DND-41 (cell line): ENCODE measurements at regions not wholly inside any gene's neighbourhood (a gene's known extent, or its start where the extent isn't known, plus 50 kb on each side); places are given as distances from the start of the nearest gene placed in this dataset.

Experiments
- ATAC-seq: fragments of 200-7000 bp; cut with Tn5 transposase; 3 replicates; pipeline ENCODE4 v1.9.1; 2021; ENCODE audit warnings: low read depth; ENCODE audit not compliant: insufficient read depth
- DNase-seq: peaks from one replicate; pipeline ENCODE4 v3.0.0-alpha.2; 2020
- H2AFZ ChIP-seq: 2 replicates; pipeline ENCODE4 v1.6.0; 2012; ENCODE audit warnings: low read depth, low read length
- H3K27ac ChIP-seq: 2 replicates; pipeline ENCODE4 v1.5.1; 2012; ENCODE audit warnings: low read length, inconsistent platforms
- H3K27me3 ChIP-seq: fragments of 200-600 bp; sonication (generic); 2 replicates; pipeline ENCODE4 v1.6.0; 2012; ENCODE audit warnings: low read length, mild to moderate bottlenecking, inconsistent platforms; ENCODE audit not compliant: insufficient read depth, poor library complexity
- H3K36me3 ChIP-seq: 2 replicates; pipeline ENCODE4 v1.5.1; 2012; ENCODE audit warnings: low read length, inconsistent platforms; ENCODE audit not compliant: insufficient read depth
- H3K4me1 ChIP-seq: 2 replicates; pipeline ENCODE4 v1.5.1; 2012; ENCODE audit warnings: mild to moderate bottlenecking, low read length; ENCODE audit not compliant: insufficient read depth
- H3K4me2 ChIP-seq: 2 replicates; pipeline ENCODE4 v1.6.0; 2012; ENCODE audit warnings: mild to moderate bottlenecking, moderate library complexity, low read length, inconsistent platforms; ENCODE audit not compliant: insufficient read depth
- H3K4me3 ChIP-seq, 2 experiments: fragments of 200-600 bp in 1 of 2; shearing (Covaris generic) in 1 of 2; 2 replicates each; pipeline ENCODE4 v1.5.1; 2012 to 2016; ENCODE audit warnings: inconsistent platforms in 2 of 2, low read length in 2 of 2, mild to moderate bottlenecking in 2 of 2, low read depth in 1 of 2, moderate library complexity in 1 of 2
- H3K79me2 ChIP-seq: 2 replicates; pipeline ENCODE4 v1.6.0; 2012; ENCODE audit warnings: low read length, inconsistent platforms; ENCODE audit not compliant: insufficient read depth
- H3K9ac ChIP-seq: 2 replicates; pipeline ENCODE4 v1.6.0; 2012; ENCODE audit warnings: low read depth, mild to moderate bottlenecking, inconsistent platforms, low read length, moderate library complexity
- H3K9me3 ChIP-seq: 2 replicates; pipeline ENCODE4 v1.5.1; 2012; ENCODE audit warnings: low read length, moderate library complexity, mild to moderate bottlenecking, inconsistent platforms; ENCODE audit not compliant: insufficient read depth, severe bottlenecking
- H4K20me1 ChIP-seq: 2 replicates; pipeline ENCODE4 v1.6.0; 2012; ENCODE audit warnings: low read length; ENCODE audit not compliant: insufficient read depth
- CTCF ChIP-seq: IDR thresholded peaks from 2 replicates; pipeline ENCODE4 v1.5.1; 2012; ENCODE audit warnings: borderline replicate concordance, low read length, moderate library complexity, mild to moderate bottlenecking; ENCODE audit not compliant: poor library complexity, severe bottlenecking; ENCODE audit errors: extremely low read depth
- EZH2 ChIP-seq: IDR thresholded peaks from 3 replicates; pipeline ENCODE4 v1.6.1; 2012; ENCODE audit warnings: borderline replicate concordance, low read depth, mild to moderate bottlenecking, moderate library complexity, low read length, inconsistent platforms; ENCODE audit not compliant: severe bottlenecking

GRCh38 chr1:234715252-234716014, 105.5 kb upstream of the IRF2BP2 start:
- Histone ChIP-seq H3K4me1 (peaks cover 1% of the 10 kb centered on the region), H3K4me3 (no peak overlapping the region), H2AFZ (no peak overlapping the region), H3K79me2 (no peaks in the 10 kb centered on the region), H3K27ac (no peak overlapping the region), H3K27me3 (no peaks in the 10 kb centered on the region), H3K36me3 (no peaks in the 10 kb centered on the region), H3K9me3 (no peaks in the 10 kb centered on the region), H4K20me1 (no peaks in the 10 kb centered on the region), H3K4me2 (no peak overlapping the region), H3K9ac (no peak overlapping the region)
- DNase-seq: no peak
- ATAC-seq: no peak
- TF ChIP-seq CTCF: no peak
- no peak for TF ChIP-seq EZH2

- Histone ChIP-seq H3K36me3 (no peaks in the 10 kb centered on the region), H3K4me2 (no peak overlapping the region), H3K27me3 (no peaks in the 10 kb centered on the region), H3K4me3 (no peak overlapping the region), H3K4me1 (no peaks in the 10 kb centered on the region), H3K79me2 (no peaks in the 10 kb centered on the region), H3K9ac (no peak overlapping the region), H2AFZ (no peak overlapping the region), H4K20me1 (no peaks in the 10 kb centered on the region), H3K27ac (peak overlapping the region; percentile 19; the same call in 1 of the 2 replicates), H3K9me3 (no peaks in the 10 kb centered on the region)
- TF ChIP-seq EZH2 (no peak), CTCF (no peak)
- DNase-seq (no peak), ATAC-seq (0 out of 3 replicates have a peak, but pooled peaks have one; percentile 34)
Measured at GRCh38 chr1:234713859-234714258, 103.9 kb upstream of the IRF2BP2 start.

GRCh38 chr1:234713440-234713839, 103.5 kb upstream of the IRF2BP2 start:
- Histone ChIP-seq H2AFZ (no peak overlapping the region), H4K20me1 (no peaks in the 10 kb centered on the region), H3K27me3 (no peaks in the 10 kb centered on the region), H3K27ac (no peak overlapping the region), H3K36me3 (no peaks in the 10 kb centered on the region), H3K4me1 (no peaks in the 10 kb centered on the region), H3K4me2 (no peak overlapping the region), H3K9me3 (no peaks in the 10 kb centered on the region), H3K79me2 (no peaks in the 10 kb centered on the region), H3K4me3 (no peak overlapping the region), H3K9ac (no peak overlapping the region)
- ATAC-seq (no peak), DNase-seq (no peak)
- TF ChIP-seq CTCF (no peak), EZH2 (no peak)

DNA sequence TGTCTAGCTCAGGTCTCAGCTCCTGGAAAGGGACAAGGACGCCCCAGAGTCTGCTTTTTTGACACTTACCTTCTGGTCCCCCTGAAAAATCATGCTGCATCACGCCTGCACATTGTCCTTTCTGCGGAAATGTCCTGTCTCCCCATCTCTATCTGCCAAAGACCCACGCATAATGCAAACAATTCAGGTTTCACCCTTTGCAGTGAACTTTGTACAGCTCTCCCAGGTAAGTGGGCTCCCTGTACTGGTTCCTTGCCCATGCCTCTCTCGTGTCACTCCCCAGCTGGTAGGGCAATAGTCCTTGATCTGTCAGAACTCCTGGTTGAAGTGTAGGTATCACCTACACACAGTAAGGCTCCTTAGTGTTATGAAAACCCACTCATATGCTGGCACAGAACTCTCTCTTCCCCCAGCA, 102.9 kb upstream of the IRF2BP2 start:
- DNase-seq (no peak), ATAC-seq (no peak)
- Histone ChIP-seq H3K27ac (peak overlapping the region; percentile 6; the same call in 1 of the 2 replicates), H3K79me2 (no peaks in the 10 kb centered on the region), H3K4me3 (no peak overlapping the region), H4K20me1 (no peaks in the 10 kb centered on the region), H3K4me1 (no peaks in the 10 kb centered on the region), H3K9me3 (no peaks in the 10 kb centered on the region), H3K27me3 (no peaks in the 10 kb centered on the region), H2AFZ (no peak overlapping the region), H3K9ac (no peak overlapping the region), H3K4me2 (no peak overlapping the region), H3K36me3 (no peaks in the 10 kb centered on the region)
- TF ChIP-seq EZH2: no peak
- TF ChIP-seq CTCF: no peak
